ENCODE measurements at regions not wholly inside any gene's neighbourhood (a gene's known extent, or its start where the extent isn't known, plus 50 kb on each side); places are given as distances from the start of the nearest gene placed in this dataset.

DNA sequence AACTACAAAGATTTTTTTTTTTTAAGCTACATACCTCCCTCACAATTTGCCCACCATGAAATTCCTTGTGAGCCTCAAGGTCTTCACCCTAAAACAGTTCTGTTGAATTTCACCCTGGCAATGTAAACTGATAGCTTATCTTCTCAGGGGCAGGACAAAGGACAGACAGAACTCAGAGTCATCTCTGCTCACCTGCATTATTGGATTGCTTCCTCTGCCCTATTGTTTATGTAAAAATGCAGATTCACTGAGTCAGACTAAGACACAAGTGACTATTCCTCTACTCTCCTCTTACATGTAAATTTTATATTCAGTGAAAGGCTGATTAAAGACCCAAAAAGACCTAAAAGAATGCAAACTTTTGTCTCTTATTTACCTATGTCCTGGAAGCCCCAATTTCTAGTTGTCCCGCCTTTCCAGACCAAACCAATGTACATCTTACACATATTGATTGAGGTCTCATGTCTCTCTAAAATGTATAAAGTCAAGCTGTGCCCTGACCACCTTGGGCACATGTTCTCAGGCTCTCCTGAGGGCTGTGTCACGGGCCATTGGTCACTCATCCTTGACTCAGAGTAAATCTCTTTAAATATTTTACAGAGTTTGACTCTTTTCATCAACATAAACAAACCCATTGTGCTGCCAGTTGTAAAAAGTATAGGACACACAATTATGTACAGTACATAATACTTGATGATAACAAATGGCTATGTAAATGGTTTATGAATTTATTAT, 440.2 kb downstream of the HTR7 start:
- DNase-seq, result no peak

DNA sequence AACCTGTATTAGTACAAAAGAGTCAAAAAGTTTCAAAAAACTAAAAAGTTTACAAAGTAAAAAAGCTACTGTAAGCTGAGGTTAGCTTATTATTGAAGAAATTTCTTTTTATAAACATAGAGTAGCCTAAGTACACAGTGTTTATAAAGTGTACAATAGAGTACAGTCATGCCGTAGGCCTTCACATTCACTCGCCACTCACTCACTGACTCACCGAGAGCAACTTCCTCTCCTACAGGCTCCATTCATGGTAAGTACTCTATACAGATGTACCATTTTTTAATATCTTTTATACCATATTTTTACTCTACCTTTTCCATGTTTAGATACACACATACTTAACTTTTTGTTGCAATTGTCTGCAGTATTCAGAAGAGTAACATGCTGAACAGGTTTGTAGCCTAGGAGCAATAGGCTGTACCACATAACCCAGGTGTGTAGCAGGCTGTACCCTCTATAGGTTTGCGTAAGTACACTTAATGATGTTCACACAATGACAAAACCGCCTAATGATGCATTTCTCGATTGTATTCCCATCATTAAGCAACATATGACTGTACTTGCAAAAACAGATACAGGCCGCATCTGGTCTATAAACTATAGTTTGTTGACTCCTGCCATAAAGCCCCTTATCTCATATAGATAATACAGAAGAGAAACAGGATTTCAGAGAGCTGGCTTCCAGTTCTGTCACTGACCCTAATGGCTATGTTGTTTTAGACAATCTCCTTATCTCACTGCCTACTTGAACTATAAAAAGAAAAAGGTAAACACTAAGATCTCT, 438.8 kb downstream of the HTR7 start:
- DNase-seq, result no peak

DNA sequence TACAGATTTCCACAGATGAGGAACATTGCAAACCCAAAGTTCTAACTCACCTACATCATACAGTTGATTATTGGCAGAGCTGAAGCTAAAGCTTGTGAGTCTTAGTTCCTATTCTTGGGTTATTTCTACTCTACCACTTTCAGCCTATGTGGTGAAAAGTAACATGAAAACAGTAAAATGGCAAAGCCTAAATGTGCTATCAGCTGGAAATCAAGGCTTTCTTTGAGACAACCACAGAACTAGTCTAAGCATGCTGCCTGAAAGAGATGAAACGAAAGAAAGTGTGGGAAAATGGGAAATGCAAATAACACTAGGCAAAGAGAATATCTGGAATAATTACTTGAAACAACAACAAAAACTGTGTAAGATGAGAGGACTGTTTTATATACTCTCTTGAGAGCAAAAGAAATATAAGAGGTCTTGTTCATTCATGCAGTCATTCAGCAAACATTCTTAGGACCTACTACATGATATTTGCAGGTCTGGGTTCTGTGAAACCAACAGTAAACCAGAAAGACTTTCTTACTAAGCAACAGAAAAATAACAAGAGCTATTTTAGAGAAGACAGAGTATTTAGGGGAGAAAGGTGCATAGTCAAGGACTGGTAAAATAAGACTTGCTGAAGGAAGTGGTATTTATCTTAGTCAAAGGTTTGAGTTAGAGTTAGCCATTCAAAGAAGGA, 437.1 kb downstream of the HTR7 start:
- no peak for DNase-seq

- DNase-seq, result no peak
Measured at GRCh38 chr10:90421874-90422273, 436.0 kb downstream of the HTR7 start.

DNA sequence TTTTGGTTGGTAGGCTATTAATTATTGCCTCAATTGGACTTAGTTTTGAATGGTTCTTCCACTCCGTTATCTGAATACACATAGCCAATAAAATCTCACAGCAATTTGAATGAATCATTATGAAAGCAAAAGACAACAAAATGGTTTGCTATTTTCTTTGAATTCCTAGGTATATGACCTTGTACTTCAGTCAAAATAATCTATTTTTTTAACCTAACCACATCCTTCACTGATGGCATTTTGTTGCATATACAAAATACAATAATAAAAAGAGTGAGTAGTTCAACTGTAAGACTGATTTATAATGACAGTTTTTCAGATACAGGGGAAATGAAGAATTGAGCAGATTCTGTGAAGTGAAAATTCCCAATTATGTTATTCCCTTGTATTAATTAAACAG, 433.1 kb downstream of the HTR7 start:
- DNase-seq, result no peak

GRCh38 chr10:90430186-90430585, 427.7 kb downstream of the HTR7 start:
- no peak for DNase-seq

DNA sequence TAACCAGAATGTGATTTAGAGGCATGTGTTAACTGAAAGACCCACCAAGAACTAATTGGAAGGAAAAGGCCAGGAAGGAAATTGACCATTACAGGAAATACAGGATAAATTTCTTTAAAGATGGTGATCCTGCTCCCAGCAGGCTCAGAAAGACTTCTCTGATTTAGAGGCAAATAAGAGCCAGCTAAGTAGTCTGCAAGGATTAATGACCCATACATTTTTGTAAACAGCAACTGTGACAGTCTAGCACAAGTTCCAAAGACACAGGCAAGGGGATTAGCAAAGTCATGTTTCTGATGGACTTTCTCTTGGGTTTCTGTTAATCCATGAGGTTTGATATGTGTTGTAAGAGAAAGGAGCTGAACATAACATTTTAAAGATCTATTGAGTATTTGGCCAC, 425.0 kb downstream of the HTR7 start:
- no peak for DNase-seq

GRCh38 chr10:90435296-90435695, 422.5 kb downstream of the HTR7 start:
- DNase-seq, result no peak

- no peak for DNase-seq
Measured at GRCh38 chr10:90437452-90437851, 420.4 kb downstream of the HTR7 start.

GRCh38 chr10:90440870-90441269, 417.0 kb downstream of the HTR7 start:
- DNase-seq, result no peak

DNA sequence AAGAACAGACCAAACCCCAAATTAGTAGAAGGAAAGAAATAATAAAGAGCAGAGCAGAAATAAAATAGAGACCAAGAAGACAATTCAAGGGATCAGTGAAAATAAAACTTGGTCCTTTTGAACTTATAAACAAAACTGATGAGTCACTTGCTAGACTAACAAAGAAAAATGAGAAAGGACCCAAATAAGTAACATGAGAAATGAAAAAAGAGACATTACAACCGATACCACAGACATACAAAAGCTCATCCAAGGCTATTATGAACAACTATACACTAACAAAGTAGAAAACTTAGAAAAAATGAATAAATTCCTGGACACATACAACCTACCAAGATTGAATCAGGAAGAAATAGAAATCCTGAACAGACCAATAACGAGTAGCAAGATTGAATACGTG, 414.5 kb downstream of the HTR7 start:
- no peak for DNase-seq

DNA sequence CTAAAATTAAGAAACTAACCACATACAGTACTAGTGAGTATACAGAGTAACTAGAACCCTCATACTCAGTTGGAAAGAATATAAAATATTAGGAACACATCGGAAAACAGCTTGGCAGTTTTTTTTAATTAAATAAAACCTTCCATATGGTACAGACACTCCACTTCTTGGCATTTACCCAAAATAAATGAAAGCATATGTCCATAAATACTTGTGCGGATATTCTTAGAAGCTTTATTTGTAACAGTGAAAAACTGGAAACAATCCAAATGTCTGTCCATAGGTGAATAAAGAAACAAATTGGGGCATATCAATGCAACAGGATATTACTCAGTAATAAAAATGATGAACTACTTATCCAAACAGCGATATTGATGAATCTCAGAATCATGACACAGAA, 410.0 kb downstream of the HTR7 start:
- no peak for DNase-seq

DNA sequence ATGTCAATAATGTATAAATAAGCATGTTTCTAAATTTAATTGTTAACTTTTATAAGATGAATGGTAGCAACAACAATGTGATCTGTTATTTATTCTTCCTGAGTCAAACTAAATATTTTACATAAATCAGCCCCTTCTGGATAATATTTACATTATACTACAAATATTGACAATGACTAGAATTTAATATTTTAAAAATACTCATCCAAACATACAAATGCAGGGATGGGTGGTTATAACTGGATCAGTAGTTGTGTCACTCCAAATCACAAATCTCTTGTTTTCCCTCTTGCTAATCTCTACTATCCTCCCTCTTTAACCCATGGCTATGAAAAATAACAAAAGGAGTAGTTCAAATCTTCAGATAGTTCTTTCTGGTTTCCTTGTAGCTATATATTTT, 407.0 kb downstream of the HTR7 start:
- no peak for DNase-seq

- no peak for DNase-seq
Measured at GRCh38 chr10:90451283-90451682, 406.6 kb downstream of the HTR7 start.

DNA sequence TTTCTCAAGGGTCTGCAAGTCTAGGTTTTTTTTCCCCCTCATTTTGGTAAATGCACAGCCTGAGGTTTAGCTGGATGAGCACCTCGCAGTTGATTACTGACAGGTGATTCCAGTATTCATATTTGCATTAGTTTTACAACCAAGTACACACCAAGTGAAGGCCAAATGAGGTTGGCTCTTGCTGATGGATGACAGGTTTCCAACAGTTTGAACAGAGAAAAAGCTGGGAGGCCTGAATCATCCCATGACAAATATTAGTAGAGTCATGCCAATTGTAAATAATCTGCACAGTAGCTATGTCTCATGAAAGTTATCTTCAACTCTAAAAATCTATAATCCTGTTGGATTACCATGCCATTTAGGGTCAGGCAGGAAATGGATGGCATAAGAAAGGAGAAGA, 399.8 kb downstream of the HTR7 start:
- no peak for DNase-seq

- DNase-seq, result no peak
Measured at GRCh38 chr10:90458571-90458970, 399.3 kb downstream of the HTR7 start.

DNA sequence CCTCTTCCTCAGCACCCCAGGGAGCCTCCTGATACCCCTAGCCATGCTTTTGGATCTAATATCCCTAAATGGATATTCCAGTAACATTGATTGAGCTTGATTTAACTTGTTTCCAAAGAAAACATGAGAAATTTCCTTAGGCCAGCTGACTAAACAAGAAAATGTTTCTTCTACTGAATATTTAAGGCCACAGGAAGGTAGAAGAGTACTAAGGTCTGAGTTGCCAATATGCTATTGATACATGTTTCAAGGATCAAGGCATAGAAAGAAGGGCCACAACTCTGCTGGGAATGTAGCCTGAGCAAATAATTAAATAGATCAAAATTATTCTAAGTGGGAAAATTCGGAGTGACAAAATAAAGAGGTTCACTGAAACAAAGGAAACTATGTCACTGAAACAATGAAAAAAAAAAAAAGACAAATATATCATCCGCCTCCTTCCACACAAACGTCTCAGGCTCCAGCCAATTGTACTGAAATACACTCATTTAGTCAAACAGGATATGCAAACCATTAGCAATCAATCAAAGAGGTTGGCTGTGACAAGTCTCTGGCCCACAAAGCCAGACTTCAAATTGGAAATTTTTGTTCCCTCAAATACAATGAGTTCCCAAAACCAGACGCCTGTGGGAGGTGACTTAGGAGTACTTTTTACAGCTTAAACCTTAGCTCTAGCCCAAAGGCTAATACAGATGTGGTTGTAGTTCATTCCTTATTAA, 396.2 kb downstream of the HTR7 start:
- no peak for DNase-seq

DNA sequence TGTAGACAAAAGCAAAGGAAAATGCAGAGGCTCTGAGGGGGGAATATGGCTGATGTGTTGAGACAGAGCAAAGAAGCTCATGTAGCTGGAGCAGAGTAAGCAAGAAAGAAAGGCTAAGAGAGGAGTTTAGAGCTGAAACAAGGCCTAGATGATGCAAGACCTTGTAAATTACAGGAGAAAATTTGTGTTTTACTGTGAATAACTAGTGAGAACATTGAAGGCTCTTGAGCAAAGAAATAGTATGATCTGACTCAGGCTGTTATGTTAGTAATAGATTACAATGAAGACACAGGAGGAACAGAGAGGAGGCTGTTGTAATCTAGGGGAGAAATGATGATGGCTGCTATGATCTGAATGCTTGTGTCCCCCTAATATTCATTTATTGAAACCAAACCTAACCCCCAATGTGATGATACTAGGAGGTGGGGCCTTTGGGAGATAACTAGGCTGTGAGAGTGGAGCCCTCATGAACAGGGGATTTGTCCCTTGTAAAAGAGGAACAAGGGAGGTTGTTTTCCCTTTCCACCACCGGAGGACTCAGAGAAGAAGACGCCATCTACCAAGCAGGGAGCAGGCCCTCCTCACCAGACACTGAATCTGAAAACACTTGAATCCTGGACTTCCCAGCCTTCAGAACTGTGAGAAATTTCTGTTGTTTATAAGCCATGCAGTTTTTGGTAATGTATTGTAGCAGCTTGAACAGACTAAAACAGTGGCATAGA, 394.9 kb downstream of the HTR7 start:
- DNase-seq, result no peak

GRCh38 chr10:90464329-90464728, 393.5 kb downstream of the HTR7 start:
- no peak for DNase-seq

DNA sequence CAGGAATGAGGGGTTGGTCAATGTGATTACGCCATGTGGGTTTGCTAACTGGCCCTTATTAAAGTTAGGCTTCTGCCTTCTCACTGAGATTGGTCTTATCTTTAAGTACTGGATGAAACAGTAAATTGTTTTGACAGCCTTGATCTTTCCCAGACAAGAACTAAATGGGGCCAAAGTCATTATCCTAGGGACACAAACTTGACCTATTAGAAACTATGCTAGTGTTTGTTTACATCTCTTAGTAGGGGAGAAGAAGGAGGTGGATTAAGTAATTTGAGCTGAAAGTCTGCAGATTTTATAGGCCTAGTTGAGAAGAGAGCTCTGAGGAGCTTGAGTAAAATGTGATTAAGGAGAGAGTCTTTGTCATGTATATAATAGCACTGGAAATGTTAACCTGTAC, 386.9 kb downstream of the HTR7 start:
- no peak for DNase-seq

GRCh38 chr10:90480466-90480865, 377.4 kb downstream of the HTR7 start:
- DNase-seq, result no peak

- DNase-seq, result no peak
Measured at GRCh38 chr10:90481326-90481923, 376.4 kb downstream of the HTR7 start.
